ENCODE measurements at regions not wholly inside any gene's neighbourhood (a gene's known extent, or its start where the extent isn't known, plus 50 kb on each side); places are given as distances from the start of the nearest gene placed in this dataset.

GRCh38 chr6:67237277-67237676, 1397.8 kb upstream of the ADGRB3 start:
- TF ChIP-seq, protein P1, sequence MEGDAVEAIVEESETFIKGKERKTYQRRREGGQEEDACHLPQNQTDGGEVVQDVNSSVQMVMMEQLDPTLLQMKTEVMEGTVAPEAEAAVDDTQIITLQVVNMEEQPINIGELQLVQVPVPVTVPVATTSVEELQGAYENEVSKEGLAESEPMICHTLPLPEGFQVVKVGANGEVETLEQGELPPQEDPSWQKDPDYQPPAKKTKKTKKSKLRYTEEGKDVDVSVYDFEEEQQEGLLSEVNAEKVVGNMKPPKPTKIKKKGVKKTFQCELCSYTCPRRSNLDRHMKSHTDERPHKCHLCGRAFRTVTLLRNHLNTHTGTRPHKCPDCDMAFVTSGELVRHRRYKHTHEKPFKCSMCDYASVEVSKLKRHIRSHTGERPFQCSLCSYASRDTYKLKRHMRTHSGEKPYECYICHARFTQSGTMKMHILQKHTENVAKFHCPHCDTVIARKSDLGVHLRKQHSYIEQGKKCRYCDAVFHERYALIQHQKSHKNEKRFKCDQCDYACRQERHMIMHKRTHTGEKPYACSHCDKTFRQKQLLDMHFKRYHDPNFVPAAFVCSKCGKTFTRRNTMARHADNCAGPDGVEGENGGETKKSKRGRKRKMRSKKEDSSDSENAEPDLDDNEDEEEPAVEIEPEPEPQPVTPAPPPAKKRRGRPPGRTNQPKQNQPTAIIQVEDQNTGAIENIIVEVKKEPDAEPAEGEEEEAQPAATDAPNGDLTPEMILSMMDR (IDR thresholded peaks at IDR 0.05), result no peak
- no peak for TF ChIP-seq POLR2A (IDR thresholded peaks at IDR 0.05)
